Transverse colon (tissue), 4 donors: ENCODE measurements at regions not wholly inside any gene's neighbourhood (a gene's known extent, or its start where the extent isn't known, plus 50 kb on each side); places are given as distances from the start of the nearest gene placed in this dataset.

Source experiments
- DNase-seq: peaks from one replicate; pipeline ENCODE4 v3.0.0-alpha.2; 2019
- H3K27ac ChIP-seq, 4 donors: fragments of 200-600 bp; sonication (generic); 2 replicates each; pipeline ENCODE4 v1.5.1; 2016 to 2018; ENCODE audit warnings: inconsistent platforms in 4 of 4
- H3K27me3 ChIP-seq: fragments of 200-600 bp; sonication (generic); 2 replicates; pipeline ENCODE4 v1.5.1; 2017; ENCODE audit warnings: inconsistent platforms
- H3K36me3 ChIP-seq, 4 donors: fragments of 200-600 bp; sonication (generic); 2 replicates each; pipeline ENCODE4 v1.5.1; 2017 to 2019; ENCODE audit warnings: inconsistent platforms in 4 of 4
- H3K4me1 ChIP-seq, 4 donors: fragments of 200-600 bp; sonication (generic); 2 replicates each; pipeline ENCODE4 v1.5.1; 2017 to 2020; ENCODE audit warnings: inconsistent platforms in 4 of 4
- H3K4me3 ChIP-seq, 4 donors: fragments of 200-600 bp; sonication (generic); 1 replicate in 1 of 4; 2 replicates in 3 of 4; pipeline versions ENCODE4 v1.5.1 to v1.6.1; 2017 to 2019; ENCODE audit warnings: inconsistent platforms in 4 of 4
- H3K9me3 ChIP-seq, 2 donors: fragments of 200-600 bp; sonication (generic); 2 replicates each; pipeline ENCODE4 v1.5.1; 2017 to 2019; ENCODE audit warnings: inconsistent platforms in 2 of 2
- EP300 ChIP-seq: sonication (generic); formaldehyde crosslinking; IDR thresholded peaks from one replicate; pipeline ENCODE4 v1.6.1; 2017; ENCODE audit warnings: antibody characterized with exemption, low read depth
- POLR2A ChIP-seq: fragments of 450-650 bp; IDR thresholded peaks from one replicate; pipeline ENCODE4 v1.6.1; 2016; ENCODE audit warnings: antibody characterized with exemption, mild to moderate bottlenecking, moderate library complexity
- POLR2AphosphoS5 ChIP-seq, 3 donors: sonication (generic); formaldehyde crosslinking; IDR thresholded peaks; one replicate each; pipeline ENCODE4 v1.6.1; 2016; ENCODE audit warnings: antibody characterized with exemption in 3 of 3
- WGBS, 2 donors: methylation state at CpG; one replicate each; pipeline ENCODE4 v1.1.5; 2018; ENCODE audit warnings: low coverage in 1 of 2; 5-methylcytosine and 5-hydroxymethylcytosine counted together
- in situ Hi-C, 4 donors: fragments of 200-750 bp; cut with MboI; loops; one replicate each; pipeline versions ENCODE4 v1.15.0 to v1.15.1; 2017; ENCODE audit warnings: low sequenced_read_pairs in 3 of 4, low pct_ligation_motif_present in 1 of 4, low pct_unique_long_range_greater_than_20kb in 1 of 4
- intact Hi-C: fragments of 100-400 bp; cut with DNase I; formaldehyde crosslinking; loops from one replicate; pipeline ENCODE4 v1.15.1; 2023; ENCODE audit warnings: low total_unique reads
- TF ChIP-seq, protein P1 (sequence below), 5 experiments: fragments of 200-600 bp in 3 of 5; fragments of 450-650 bp in 2 of 5; sonication (generic) in 3 of 5; IDR thresholded peaks; 1 replicate in 2 of 5; 2 replicates in 3 of 5; pipeline ENCODE4 v1.5.1; 2016 to 2017; ENCODE audit warnings: antibody characterized with exemption in 5 of 5, inconsistent platforms in 3 of 5, mild to moderate bottlenecking in 2 of 5, moderate library complexity in 1 of 5

DNA sequence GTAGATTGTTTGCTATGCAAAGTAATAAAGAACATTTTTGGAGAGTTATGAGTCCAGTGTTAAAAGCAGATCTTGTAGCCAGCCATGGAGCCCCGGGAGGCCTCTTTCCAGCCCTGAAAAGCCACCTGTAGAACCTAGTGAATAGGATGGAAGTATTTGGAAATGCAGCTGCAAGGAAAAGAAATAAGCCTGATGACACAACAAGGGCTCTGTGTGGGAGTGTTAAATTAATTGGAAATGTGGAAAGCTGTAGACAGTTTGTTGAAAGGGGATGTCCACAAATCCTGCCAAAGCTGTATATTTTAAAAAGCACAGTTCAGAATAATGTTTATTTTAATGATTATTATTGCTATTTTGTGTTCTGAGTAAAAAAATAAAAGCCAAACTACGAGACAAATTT, 152.5 kb upstream of the GHR start:
- WGBS, 2 donors: 10 to 22% methylated on average over 2 of the region's 2 CpGs
- DNase-seq: no peak
- Histone ChIP-seq H3K27me3 (no peaks in the 10 kb centered on the region), H3K4me1 (no peaks in the 10 kb centered on the region), H3K36me3 (no peaks in the 10 kb centered on the region), H3K9me3 (no peaks in the 10 kb centered on the region), H3K4me3 (no peak overlapping the region), H3K27ac (no peak overlapping the region)
- intact Hi-C loops: no loop called here
- in situ Hi-C loops: no loop called here
- TF ChIP-seq POLR2A (no peak), EP300 (no peak), POLR2AphosphoS5 (IDR thresholded peaks at IDR 0.05) (no peak)
- TF ChIP-seq, protein P1, sequence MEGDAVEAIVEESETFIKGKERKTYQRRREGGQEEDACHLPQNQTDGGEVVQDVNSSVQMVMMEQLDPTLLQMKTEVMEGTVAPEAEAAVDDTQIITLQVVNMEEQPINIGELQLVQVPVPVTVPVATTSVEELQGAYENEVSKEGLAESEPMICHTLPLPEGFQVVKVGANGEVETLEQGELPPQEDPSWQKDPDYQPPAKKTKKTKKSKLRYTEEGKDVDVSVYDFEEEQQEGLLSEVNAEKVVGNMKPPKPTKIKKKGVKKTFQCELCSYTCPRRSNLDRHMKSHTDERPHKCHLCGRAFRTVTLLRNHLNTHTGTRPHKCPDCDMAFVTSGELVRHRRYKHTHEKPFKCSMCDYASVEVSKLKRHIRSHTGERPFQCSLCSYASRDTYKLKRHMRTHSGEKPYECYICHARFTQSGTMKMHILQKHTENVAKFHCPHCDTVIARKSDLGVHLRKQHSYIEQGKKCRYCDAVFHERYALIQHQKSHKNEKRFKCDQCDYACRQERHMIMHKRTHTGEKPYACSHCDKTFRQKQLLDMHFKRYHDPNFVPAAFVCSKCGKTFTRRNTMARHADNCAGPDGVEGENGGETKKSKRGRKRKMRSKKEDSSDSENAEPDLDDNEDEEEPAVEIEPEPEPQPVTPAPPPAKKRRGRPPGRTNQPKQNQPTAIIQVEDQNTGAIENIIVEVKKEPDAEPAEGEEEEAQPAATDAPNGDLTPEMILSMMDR (IDR thresholded peaks at IDR 0.05): no peak

DNA sequence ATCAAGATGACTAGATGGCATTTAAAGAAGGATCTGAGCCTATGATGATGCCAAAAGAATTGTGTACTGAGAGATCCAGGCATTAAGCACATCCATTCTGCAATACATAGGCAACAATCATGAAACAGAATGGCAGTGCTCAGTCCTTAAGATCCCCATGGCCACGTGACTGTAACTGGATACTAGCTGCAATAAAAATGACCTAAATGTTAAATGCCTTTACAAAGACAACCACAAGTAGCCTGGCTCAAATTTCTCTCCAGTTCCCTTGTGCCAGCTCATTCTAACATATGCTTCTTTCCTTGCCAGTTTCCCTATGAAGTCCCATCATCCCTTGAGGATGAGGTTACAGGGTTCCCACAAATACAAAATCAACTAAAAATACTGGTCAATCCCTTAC, 148.3 kb upstream of the GHR start:
- DNase-seq: no peak
- no peaks in the 10 kb centered on the region for H3K27me3 ChIP-seq
- intact Hi-C loops (no loop called here), in situ Hi-C loops (no loop called here)
- no peaks in the 10 kb centered on the region for H3K36me3 ChIP-seq
- H3K9me3 ChIP-seq: no peaks in the 10 kb centered on the region
- H3K4me3 ChIP-seq: no peak overlapping the region
- no peak overlapping the region for H3K27ac ChIP-seq
- TF ChIP-seq POLR2AphosphoS5 (IDR thresholded peaks at IDR 0.05) (no peak), EP300 (no peak), POLR2A (no peak)
- TF ChIP-seq, protein P1 (IDR thresholded peaks at IDR 0.05): no peak
- 33 to 41% methylated on average over 1 of the region's 1 CpG for WGBS, 2 donors
- no peaks in the 10 kb centered on the region for H3K4me1 ChIP-seq

DNA sequence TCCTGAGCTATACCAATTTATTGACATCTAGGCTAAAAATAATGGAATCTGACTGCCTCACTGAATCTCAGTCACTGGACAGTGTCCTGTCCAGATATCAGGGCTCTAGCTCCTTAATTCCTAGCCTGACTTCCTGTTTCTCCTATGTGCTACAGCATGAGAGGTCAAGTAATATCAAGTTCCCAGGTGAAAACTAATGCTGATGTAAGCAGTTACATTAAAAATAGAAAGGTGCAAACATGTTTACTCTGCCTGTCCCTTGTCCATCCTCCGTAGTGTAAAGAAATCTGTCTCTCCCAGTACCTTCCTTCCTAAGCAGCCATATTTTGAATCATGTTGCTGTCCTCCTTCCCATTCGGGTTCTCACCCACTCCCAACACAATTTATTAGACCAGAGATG, 145.9 kb upstream of the GHR start:
- no peak for DNase-seq
- WGBS, 2 donors: 59 to 67% methylated on average over 2 of the region's 2 CpGs
- no peaks in the 10 kb centered on the region for H3K27me3 ChIP-seq
- intact Hi-C loops: no loop called here
- no peaks in the 10 kb centered on the region for H3K4me1 ChIP-seq
- no peak overlapping the region for H3K27ac ChIP-seq
- H3K9me3 ChIP-seq: no peaks in the 10 kb centered on the region
- H3K36me3 ChIP-seq: no peaks in the 10 kb centered on the region
- TF ChIP-seq POLR2A: no peak
- no peak for TF ChIP-seq EP300
- TF ChIP-seq POLR2AphosphoS5 (IDR thresholded peaks at IDR 0.05): no peak
- TF ChIP-seq, protein P1 (IDR thresholded peaks at IDR 0.05): no peak
- in situ Hi-C loops: no loop called here
- no peak overlapping the region for H3K4me3 ChIP-seq

DNA sequence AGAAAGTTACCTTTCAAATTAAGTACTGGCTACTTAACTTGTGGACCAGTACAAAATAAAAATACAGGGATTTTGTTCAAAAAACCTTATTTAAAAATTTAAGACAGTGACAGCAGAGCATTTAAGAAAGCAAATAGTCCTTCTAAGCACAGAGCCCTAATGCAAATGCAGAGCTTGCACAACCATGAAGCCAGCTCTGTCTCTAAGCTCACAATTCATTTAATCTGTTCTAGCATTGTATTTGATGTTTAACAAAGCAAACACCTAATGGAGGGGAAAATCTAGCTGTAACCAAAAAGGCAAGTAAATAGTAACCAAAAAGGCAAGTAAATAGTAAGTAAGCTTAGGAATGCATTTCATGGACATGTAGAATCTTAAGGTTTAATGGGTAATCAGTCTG, 138.7 kb upstream of the GHR start:
- Histone ChIP-seq H3K4me1 (no peaks in the 10 kb centered on the region), H3K27ac (no peak overlapping the region), H3K9me3 (no peaks in the 10 kb centered on the region), H3K27me3 (no peaks in the 10 kb centered on the region), H3K4me3 (no peak overlapping the region), H3K36me3 (no peaks in the 10 kb centered on the region)
- intact Hi-C loops (no loop called here), in situ Hi-C loops (no loop called here)
- TF ChIP-seq POLR2AphosphoS5 (IDR thresholded peaks at IDR 0.05) (no peak), EP300 (no peak)
- no peak for DNase-seq

- H3K27me3 ChIP-seq: no peaks in the 10 kb centered on the region
- in situ Hi-C loops (no loop called here), intact Hi-C loops (no loop called here)
- DNase-seq: no peak
- no peak overlapping the region for H3K4me3 ChIP-seq
- H3K27ac ChIP-seq: no peak overlapping the region
- H3K9me3 ChIP-seq: no peaks in the 10 kb centered on the region
- no peaks in the 10 kb centered on the region for H3K4me1 ChIP-seq
- TF ChIP-seq, protein P1 (IDR thresholded peaks at IDR 0.05): no peak
- TF ChIP-seq POLR2A: no peak
- no peak for TF ChIP-seq EP300
- 33 to 55% methylated on average over 2 of the region's 2 CpGs for whole genome bisulfite sequencing, 2 donors
- no peaks in the 10 kb centered on the region for H3K36me3 ChIP-seq
Observed at GRCh38 chr5:42285230-42285629, 138.0 kb upstream of the GHR start.
